HEK293 (cell line): ENCODE measurements at regions not wholly inside any gene's neighbourhood (a gene's known extent, or its start where the extent isn't known, plus 50 kb on each side); places are given as distances from the start of the nearest gene placed in this dataset.

Source experiments
- ZNF311 ChIP-seq: fragments of 450-650 bp; formaldehyde crosslinking; IDR thresholded peaks from 2 replicates; pipeline ENCODE4 v1.5.1; 2017; ENCODE audit warnings: missing biosample characterization, missing genetic modification characterization, borderline replicate concordance
- ZNF747 ChIP-seq: fragments of 450-650 bp; formaldehyde crosslinking; IDR thresholded peaks from 2 replicates; pipeline ENCODE4 v1.5.1; 2016; ENCODE audit warnings: missing biosample characterization, missing genetic modification characterization

DNA sequence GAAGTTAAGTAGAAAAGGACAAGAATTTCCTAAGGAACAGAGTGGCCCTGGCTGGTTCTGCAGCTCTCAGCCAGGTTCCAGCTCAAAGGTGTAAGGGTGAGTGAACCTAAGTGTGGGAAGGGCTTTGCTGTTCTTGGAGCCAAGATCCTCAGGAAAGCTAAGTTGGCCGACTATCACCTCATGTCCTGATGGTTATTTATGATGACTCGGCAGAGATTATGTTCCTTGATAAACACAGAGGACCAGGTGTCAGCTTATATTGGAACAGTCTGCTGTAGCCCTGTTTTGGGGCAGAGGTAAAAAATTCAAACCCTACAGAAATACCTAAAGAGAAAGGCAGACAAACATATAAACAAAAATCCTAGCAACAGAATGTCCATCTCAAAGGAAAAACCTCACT is 128.5 kb downstream of the TBX3 start:
- TF ChIP-seq ZNF311 = no peak
- no peak for TF ChIP-seq ZNF747 (tag by site-specific recombination)
